ENCODE measurements at regions not wholly inside any gene's neighbourhood (a gene's known extent, or its start where the extent isn't known, plus 50 kb on each side); places are given as distances from the start of the nearest gene placed in this dataset.

GRCh38 chr11:23585416-23586104 is 725.3 kb upstream of the CCDC179 start:
- DNase-seq (ENCODE audit: low read depth): no peak
- TF ChIP-seq CTCF (IDR thresholded peaks at IDR 0.05; ENCODE audit: insufficient read depth, low read length): no peak
- no peak overlapping the region for H3K4me3 ChIP-seq (ENCODE audit: low read depth, low read length)

GRCh38 chr11:23586173-23586572 is 725.9 kb upstream of the CCDC179 start:
- no peak for DNase-seq (ENCODE audit: low read depth)
- no peak for TF ChIP-seq CTCF (IDR thresholded peaks at IDR 0.05; ENCODE audit: insufficient read depth, low read length)
- H3K4me3 ChIP-seq (ENCODE audit: low read depth, low read length): no peak overlapping the region

- no peak for DNase-seq (ENCODE audit: low read depth)
- TF ChIP-seq CTCF (IDR thresholded peaks at IDR 0.05; ENCODE audit: insufficient read depth, low read length): no peak
- no peak overlapping the region for H3K4me3 ChIP-seq (ENCODE audit: low read depth, low read length)
Observed at GRCh38 chr11:23590596-23591308, 730.5 kb upstream of the CCDC179 start.

GRCh38 chr11:23594755-23595154 is 734.5 kb upstream of the CCDC179 start:
- no peak overlapping the region for H3K4me3 ChIP-seq (ENCODE audit: low read depth, low read length)
- TF ChIP-seq CTCF (IDR thresholded peaks at IDR 0.05; ENCODE audit: insufficient read depth, low read length): no peak
- no peak for DNase-seq (ENCODE audit: low read depth)

GRCh38 chr11:23604966-23605365 is 744.7 kb upstream of the CCDC179 start:
- TF ChIP-seq CTCF (IDR thresholded peaks at IDR 0.05; ENCODE audit: insufficient read depth, low read length): no peak
- no peak overlapping the region for H3K4me3 ChIP-seq (ENCODE audit: low read depth, low read length)
- no peak for DNase-seq (ENCODE audit: low read depth)

GRCh38 chr11:23606191-23606590 is 745.9 kb upstream of the CCDC179 start:
- DNase-seq (ENCODE audit: low read depth): no peak
- no peak overlapping the region for H3K4me3 ChIP-seq (ENCODE audit: low read depth, low read length)
- TF ChIP-seq CTCF (IDR thresholded peaks at IDR 0.05; ENCODE audit: insufficient read depth, low read length): no peak

Data from fibroblast of the aortic adventitia (primary cell).